Progenitor cell of endocrine pancreas (in vitro differentiated cells): ENCODE measurements at regions not wholly inside any gene's neighbourhood (a gene's known extent, or its start where the extent isn't known, plus 50 kb on each side); places are given as distances from the start of the nearest gene placed in this dataset.
"Not testable (repeated sequence)": the region's sequence is repeated elsewhere in the genome, so short reads cannot be mapped to it uniquely, and the experiment has no call there.

Source experiments
- DNase-seq: peaks from one replicate; pipeline ENCODE4 v3.0.0; 2021; ENCODE audit warnings: low spot score; ENCODE audit not compliant: unreplicated experiment
- H3K27ac Mint-ChIP-seq: 2 replicates; pipeline ENCODE4 v1.8.0; 2021; ENCODE audit warnings: mild to moderate bottlenecking, moderate library complexity, mixed read lengths
- H3K27me3 Mint-ChIP-seq: 2 replicates; pipeline ENCODE4 v1.8.0; 2021; ENCODE audit warnings: mixed read lengths
- H3K36me3 Mint-ChIP-seq: 2 replicates; pipeline ENCODE4 v1.8.0; 2022; ENCODE audit warnings: mixed read lengths; ENCODE audit not compliant: insufficient read depth
- H3K4me1 Mint-ChIP-seq: 2 replicates; pipeline ENCODE4 v1.8.0; 2021; ENCODE audit warnings: low read depth, mixed read lengths
- H3K4me3 Mint-ChIP-seq: 2 replicates; pipeline ENCODE4 v1.8.0; 2021; ENCODE audit warnings: low read depth, mild to moderate bottlenecking, moderate library complexity, mixed read lengths
- H3K9me3 Mint-ChIP-seq: 2 replicates; pipeline ENCODE4 v1.8.0; 2021; ENCODE audit warnings: low read depth, mixed read lengths
- TF ChIP-seq, protein P1 (sequence below): fragments of 200-600 bp; sonication (generic); IDR thresholded peaks from one replicate; pipeline ENCODE4 v1.5.0; 2021; ENCODE audit warnings: antibody characterized with exemption, mild to moderate bottlenecking; ENCODE audit not compliant: unreplicated experiment

- DNase-seq: no peak
- TF ChIP-seq, protein P1, sequence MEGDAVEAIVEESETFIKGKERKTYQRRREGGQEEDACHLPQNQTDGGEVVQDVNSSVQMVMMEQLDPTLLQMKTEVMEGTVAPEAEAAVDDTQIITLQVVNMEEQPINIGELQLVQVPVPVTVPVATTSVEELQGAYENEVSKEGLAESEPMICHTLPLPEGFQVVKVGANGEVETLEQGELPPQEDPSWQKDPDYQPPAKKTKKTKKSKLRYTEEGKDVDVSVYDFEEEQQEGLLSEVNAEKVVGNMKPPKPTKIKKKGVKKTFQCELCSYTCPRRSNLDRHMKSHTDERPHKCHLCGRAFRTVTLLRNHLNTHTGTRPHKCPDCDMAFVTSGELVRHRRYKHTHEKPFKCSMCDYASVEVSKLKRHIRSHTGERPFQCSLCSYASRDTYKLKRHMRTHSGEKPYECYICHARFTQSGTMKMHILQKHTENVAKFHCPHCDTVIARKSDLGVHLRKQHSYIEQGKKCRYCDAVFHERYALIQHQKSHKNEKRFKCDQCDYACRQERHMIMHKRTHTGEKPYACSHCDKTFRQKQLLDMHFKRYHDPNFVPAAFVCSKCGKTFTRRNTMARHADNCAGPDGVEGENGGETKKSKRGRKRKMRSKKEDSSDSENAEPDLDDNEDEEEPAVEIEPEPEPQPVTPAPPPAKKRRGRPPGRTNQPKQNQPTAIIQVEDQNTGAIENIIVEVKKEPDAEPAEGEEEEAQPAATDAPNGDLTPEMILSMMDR: no peak
- no peak overlapping the region for H3K4me3 Mint-ChIP-seq
- H3K27ac Mint-ChIP-seq: no peak overlapping the region
- no peaks in the 10 kb centered on the region for H3K36me3 Mint-ChIP-seq
- peaks cover 48% of the 10 kb centered on the region for H3K4me1 Mint-ChIP-seq
- H3K9me3 Mint-ChIP-seq: no peaks in the 10 kb centered on the region
- peaks cover 15% of the 10 kb centered on the region for H3K27me3 Mint-ChIP-seq
Measured at GRCh38 chr10:78215645-78216044, 182.0 kb downstream of the RPS24 start.

GRCh38 chr10:78217336-78217735 lies 183.7 kb downstream of the RPS24 start:
- no peak for DNase-seq
- H3K27me3 Mint-ChIP-seq: peaks cover 19% of the 10 kb centered on the region
- no peaks in the 10 kb centered on the region for H3K9me3 Mint-ChIP-seq
- H3K4me3 Mint-ChIP-seq: no peak overlapping the region
- H3K4me1 Mint-ChIP-seq: peaks cover 44% of the 10 kb centered on the region
- TF ChIP-seq, protein P1: no peak
- no peaks in the 10 kb centered on the region for H3K36me3 Mint-ChIP-seq
- peak overlapping the region; percentile 93 for H3K27ac Mint-ChIP-seq

DNA sequence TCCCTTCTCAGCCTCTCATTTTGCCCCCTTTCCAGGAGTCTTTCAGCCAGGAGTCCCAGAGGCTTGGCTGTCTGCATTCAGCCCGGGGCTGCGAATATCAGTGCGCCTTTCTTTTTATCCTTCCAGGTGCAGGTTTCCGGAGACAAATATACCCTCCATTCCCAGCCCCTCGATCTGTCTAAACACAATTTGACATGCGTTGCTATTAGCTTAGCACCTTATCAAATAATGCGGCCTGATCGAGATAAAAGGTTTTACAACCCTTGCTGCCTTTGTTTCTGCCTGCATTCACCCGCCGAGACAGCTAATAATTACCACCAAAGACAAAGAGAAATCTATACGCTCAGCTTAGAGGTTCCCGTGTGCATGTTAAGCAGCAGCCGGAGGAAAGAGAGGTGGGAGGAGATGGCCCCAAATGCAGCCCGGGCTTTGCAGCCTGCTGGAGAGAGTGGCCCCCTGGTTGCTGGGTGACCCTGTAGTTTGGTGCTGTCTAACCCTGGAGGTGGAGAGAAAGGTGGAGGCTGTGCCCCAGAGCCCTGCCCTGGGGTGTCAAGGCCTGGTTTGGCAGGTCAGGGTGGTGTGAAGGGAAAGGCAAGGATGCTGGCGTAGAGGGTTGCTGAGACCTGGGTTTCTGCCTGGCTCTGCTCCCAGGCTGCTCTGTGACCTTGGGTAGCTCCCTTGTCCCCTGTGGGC lies 185.3 kb downstream of the RPS24 start:
- peak overlapping the region; percentile 40 for H3K4me3 Mint-ChIP-seq
- H3K27me3 Mint-ChIP-seq: peaks cover 22% of the 10 kb centered on the region
- H3K4me1 Mint-ChIP-seq: peaks cover 44% of the 10 kb centered on the region
- H3K27ac Mint-ChIP-seq: peak overlapping the region; percentile 93
- peak; percentile 37 for DNase-seq
- TF ChIP-seq, protein P1: no peak
- H3K9me3 Mint-ChIP-seq: no peaks in the 10 kb centered on the region
- no peaks in the 10 kb centered on the region for H3K36me3 Mint-ChIP-seq

GRCh38 chr10:78219568-78219967 lies 185.9 kb downstream of the RPS24 start:
- DNase-seq, H3K9me3 Mint-ChIP-seq, H3K36me3 Mint-ChIP-seq, H3K4me3 Mint-ChIP-seq: not testable (repeated sequence)
- peak overlapping the region; percentile 93 for H3K27ac Mint-ChIP-seq
- H3K4me1 Mint-ChIP-seq: peaks cover 42% of the 10 kb centered on the region
- peaks cover 15% of the 10 kb centered on the region for H3K27me3 Mint-ChIP-seq

DNA sequence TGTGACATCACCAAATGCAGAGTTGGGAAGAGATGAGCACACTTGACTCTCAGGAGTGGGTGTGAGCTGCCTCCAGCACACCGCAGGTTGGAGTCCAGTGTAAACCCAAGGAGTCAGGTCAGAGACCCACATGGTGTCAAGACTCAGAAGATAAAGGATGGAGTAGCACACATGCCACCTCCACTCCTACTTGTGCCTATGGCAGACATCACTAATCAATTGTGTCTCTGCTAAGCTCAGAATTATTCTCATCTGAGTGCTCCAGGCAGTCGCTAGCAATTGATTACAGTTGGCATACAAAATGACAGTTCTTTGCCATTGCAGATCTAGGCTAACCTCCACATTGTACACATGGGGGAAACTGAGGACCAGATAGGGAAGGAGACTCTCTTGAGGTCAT lies 187.1 kb downstream of the RPS24 start:
- TF ChIP-seq, protein P1: no peak
- DNase-seq: no peak
- Mint-ChIP-seq H3K4me1 (peaks cover 36% of the 10 kb centered on the region), H3K36me3 (no peaks in the 10 kb centered on the region), H3K27ac (no peak overlapping the region), H3K4me3 (no peak overlapping the region), H3K9me3 (no peaks in the 10 kb centered on the region), H3K27me3 (peaks cover 10% of the 10 kb centered on the region)
